H1 (cell line): ENCODE measurements at regions not wholly inside any gene's neighbourhood (a gene's known extent, or its start where the extent isn't known, plus 50 kb on each side); places are given as distances from the start of the nearest gene placed in this dataset.

Experiments
- CTCF ChIA-PET: fragments of 300-600 bp; sonication (Branson Sonifier 250); formaldehyde crosslinking; loops from one replicate; lab custom pipeline; 2021; ENCODE audit not compliant: partially characterized antibody; lab: Charles Lee
- POLR2A ChIA-PET: fragments of 300-600 bp; sonication (Branson Sonifier 250); formaldehyde crosslinking; loops from one replicate; lab custom pipeline; 2021; ENCODE audit warnings: inconsistent platforms; ENCODE audit not compliant: partially characterized antibody; lab: Charles Lee
- DNase-seq, 2 experiments: peaks; one replicate each; pipeline versions ENCODE4 v3.0.0 to v3.0.0-alpha.2; 2010 to 2022; ENCODE audit warnings: low spot score in 2 of 2, low read depth in 1 of 2, mixed read lengths in 1 of 2
- FAIRE-seq: peaks from 2 replicates; lab custom pipeline; 2011; peaks lifted over from hg19 to GRCh38; lab: Jason Lieb, UNC
- H2AFZ ChIP-seq: 2 replicates; pipeline ENCODE4 v1.8.1; 2012; ENCODE audit warnings: low read length, inconsistent platforms
- H2AK5ac ChIP-seq: 2 replicates; pipeline ENCODE4 v1.6.1; 2013; ENCODE audit warnings: low read depth, low read length
- H2BK120ac ChIP-seq: replicated peaks from 2 replicates; pipeline ENCODE3; 2013; ENCODE audit warnings: low read depth, low read length, inconsistent platforms
- H2BK12ac ChIP-seq: 2 replicates; pipeline ENCODE4 v1.6.1; 2013; ENCODE audit warnings: low read depth, low read length
- H2BK15ac ChIP-seq: 2 replicates; pipeline ENCODE4 v1.6.1; 2013; ENCODE audit warnings: low read length
- H2BK20ac ChIP-seq: 2 replicates; pipeline ENCODE4 v1.6.1; 2013; ENCODE audit warnings: low read length
- H2BK5ac ChIP-seq: 2 replicates; pipeline ENCODE4 v1.6.1; 2013; ENCODE audit warnings: low read depth, low read length
- H3K14ac ChIP-seq: 2 replicates; pipeline ENCODE4 v1.6.1; 2013; ENCODE audit warnings: inconsistent platforms; ENCODE audit not compliant: insufficient read length
- H3K18ac ChIP-seq: 2 replicates; pipeline ENCODE4 v1.6.1; 2013; ENCODE audit warnings: low read length; ENCODE audit errors: extremely low read depth
- H3K23ac ChIP-seq: 2 replicates; pipeline ENCODE4 v1.6.1; 2013; ENCODE audit warnings: inconsistent platforms; ENCODE audit not compliant: insufficient read length
- H3K23me2 ChIP-seq: 2 replicates; pipeline ENCODE4 v1.6.1; 2013; ENCODE audit warnings: low read depth, low read length
- H3K27ac ChIP-seq: 2 replicates; pipeline ENCODE4 v1.6.1; 2011; ENCODE audit warnings: low read depth, low read length, inconsistent platforms
- H3K27me3 ChIP-seq, 4 experiments: replicated peaks in 1 of 4; 1 replicate in 1 of 4; 2 replicates in 3 of 4; pipeline versions ENCODE4 v1.6.1 to v1.8.1; 2011 to 2013; ENCODE audit warnings: low read length in 3 of 4, mild to moderate bottlenecking in 3 of 4, inconsistent platforms in 2 of 4, mixed read lengths in 2 of 4, moderate library complexity in 1 of 4; ENCODE audit not compliant: control insufficient read depth in 3 of 4, insufficient read depth in 3 of 4; ENCODE audit errors: extremely low read depth in 1 of 4
- H3K36me3 ChIP-seq, 4 experiments: 2 replicates each; pipeline versions ENCODE4 v1.6.1 to v1.8.1; 2011 to 2013; ENCODE audit warnings: mild to moderate bottlenecking in 4 of 4, low read length in 3 of 4, moderate library complexity in 2 of 4, control low read depth in 1 of 4, inconsistent platforms in 1 of 4; ENCODE audit not compliant: insufficient read depth in 4 of 4, control insufficient read depth in 2 of 4
- H3K4ac ChIP-seq: replicated peaks from 2 replicates; pipeline ENCODE3; 2013; ENCODE audit warnings: low read length, low read depth, mixed read lengths, inconsistent platforms; ENCODE audit not compliant: insufficient read length
- H3K4me1 ChIP-seq, 4 experiments: replicated peaks in 1 of 4; 1 replicate in 1 of 4; 2 replicates in 3 of 4; pipeline versions ENCODE4 v1.6.1 to v1.8.1; 2011 to 2013; ENCODE audit warnings: low read length in 3 of 4, inconsistent platforms in 2 of 4, mixed read lengths in 1 of 4; ENCODE audit not compliant: insufficient read depth in 4 of 4, control insufficient read depth in 3 of 4
- H3K4me2 ChIP-seq, 2 experiments: 2 replicates each; pipeline versions ENCODE4 v1.6.1 to v1.8.1; 2011 to 2013; ENCODE audit warnings: low read depth in 2 of 2, low read length in 2 of 2, control low read depth in 1 of 2, inconsistent platforms in 1 of 2, mild to moderate bottlenecking in 1 of 2; ENCODE audit not compliant: insufficient read depth in 1 of 2
- H3K4me3 ChIP-seq, 4 experiments: fragments of 200-600, 300-600 bp in 1 of 4; sonication (generic), shearing (Covaris generic), sonication (Bioruptor Twin) in 1 of 4; 2 replicates each; pipeline versions ENCODE4 v1.5.1 to v1.8.1; 2011 to 2016; ENCODE audit warnings: low read length in 4 of 4, low read depth in 3 of 4, control low read depth in 2 of 4, inconsistent platforms in 2 of 4, mild to moderate bottlenecking in 2 of 4, mixed read lengths in 1 of 4, moderate library complexity in 1 of 4; ENCODE audit not compliant: insufficient read depth in 2 of 4; ENCODE audit errors: extremely low read depth in 1 of 4
- H3K56ac ChIP-seq: replicated peaks from 2 replicates; pipeline ENCODE3; 2013; ENCODE audit warnings: low read depth, mild to moderate bottlenecking, mixed read lengths, low read length, inconsistent platforms; ENCODE audit not compliant: insufficient read length
- H3K79me1 ChIP-seq: 2 replicates; pipeline ENCODE4 v1.6.1; 2013; ENCODE audit warnings: low read depth, low read length, control low read depth
- H3K79me2 ChIP-seq, 2 experiments: 2 replicates each; pipeline versions ENCODE4 v1.6.1 to v1.8.1; 2012 to 2013; ENCODE audit warnings: low read length in 2 of 2, mild to moderate bottlenecking in 2 of 2, inconsistent platforms in 1 of 2; ENCODE audit not compliant: insufficient read depth in 2 of 2, control insufficient read depth in 1 of 2
- H3K9ac ChIP-seq, 4 experiments: replicated peaks in 1 of 4; 1 replicate in 1 of 4; 2 replicates in 3 of 4; pipeline versions ENCODE4 v1.6.1 to v1.8.1; 2011 to 2013; ENCODE audit warnings: low read depth in 3 of 4, low read length in 3 of 4, control low read depth in 2 of 4, mild to moderate bottlenecking in 2 of 4, moderate library complexity in 2 of 4, inconsistent platforms in 1 of 4; ENCODE audit errors: extremely low read depth in 1 of 4
- H3K9me3 ChIP-seq, 2 experiments: 2 replicates each; pipeline versions ENCODE4 v1.6.1 to v1.8.1; 2012 to 2013; ENCODE audit warnings: mild to moderate bottlenecking in 2 of 2, moderate library complexity in 2 of 2, control low read depth in 1 of 2, inconsistent platforms in 1 of 2, low read depth in 1 of 2, low read length in 1 of 2, mixed read lengths in 1 of 2; ENCODE audit not compliant: insufficient read depth in 2 of 2
- H4K20me1 ChIP-seq, 2 experiments: replicated peaks in 1 of 2; 2 replicates each; pipeline versions ENCODE3 to v1.8.1; 2011 to 2013; ENCODE audit warnings: inconsistent platforms in 2 of 2, low read length in 2 of 2, mild to moderate bottlenecking in 1 of 2; ENCODE audit not compliant: insufficient read depth in 2 of 2, control insufficient read depth in 1 of 2
- H4K5ac ChIP-seq: 2 replicates; pipeline ENCODE4 v1.6.1; 2013; ENCODE audit warnings: low read length, low read depth, mixed read lengths, inconsistent platforms; ENCODE audit not compliant: insufficient read length
- H4K8ac ChIP-seq: 2 replicates; pipeline ENCODE4 v1.8.0; 2013; ENCODE audit warnings: mild to moderate bottlenecking, moderate library complexity, low read length, inconsistent platforms; ENCODE audit not compliant: insufficient read depth; ENCODE audit errors: extremely low read depth
- H4K91ac ChIP-seq: replicated peaks from 2 replicates; pipeline ENCODE3; 2013; ENCODE audit warnings: low read length, mixed read lengths, inconsistent platforms; ENCODE audit not compliant: insufficient read length
- CEBPB ChIP-seq: IDR thresholded peaks from 2 replicates; pipeline ENCODE4 v1.6.1; 2012; ENCODE audit warnings: low read depth, low read length
- EGR1 ChIP-seq: IDR thresholded peaks from 2 replicates; pipeline ENCODE4 v1.6.1; 2011; ENCODE audit warnings: low read depth, low read length, borderline replicate concordance
- HDAC6 ChIP-seq: IDR thresholded peaks from one replicate; pipeline ENCODE4 v1.7.1; 2012; ENCODE audit warnings: low read depth, mild to moderate bottlenecking, inconsistent platforms, low read length, moderate library complexity
- MAFK ChIP-seq: IDR thresholded peaks from 2 replicates; pipeline ENCODE4 v1.6.1; 2012; ENCODE audit warnings: low read depth, mild to moderate bottlenecking, improper control_type of control experiment, low read length
- PHF8 ChIP-seq: fragments of 200-600 bp; sonication (generic); conservative IDR thresholded peaks from 2 replicates; pipeline ENCODE4 v1.7.1; 2012; ENCODE audit warnings: low read depth, mild to moderate bottlenecking, inconsistent platforms, low read length, moderate library complexity
- POLR2A ChIP-seq, 2 experiments: IDR thresholded peaks; 1 replicate in 1 of 2; 2 replicates in 1 of 2; pipeline ENCODE4 v1.6.1; 2011; ENCODE audit warnings: low read depth in 2 of 2, low read length in 2 of 2, mild to moderate bottlenecking in 2 of 2; ENCODE audit errors: control extremely low read depth in 1 of 2
- RFX5 ChIP-seq: IDR thresholded peaks from 2 replicates; pipeline ENCODE4 v1.6.1; 2011; ENCODE audit warnings: low read depth, low read length, improper control_type of control experiment, borderline replicate concordance
- SIN3A ChIP-seq, 2 experiments: IDR thresholded peaks in 1 of 2; conservative IDR thresholded peaks in 1 of 2; 2 replicates each; pipeline ENCODE4 v1.6.1; 2011 to 2012; ENCODE audit warnings: low read length in 2 of 2, improper control_type of control experiment in 1 of 2, low read depth in 1 of 2, mild to moderate bottlenecking in 1 of 2
- TAF7 ChIP-seq: optimal IDR thresholded peaks from 2 replicates; pipeline ENCODE3; 2011; ENCODE audit warnings: low read depth, mild to moderate bottlenecking, inconsistent platforms, low read length, moderate library complexity, borderline replicate concordance
- WGBS, 2 experiments: shearing (Covaris generic) in 1 of 2; methylation state at CpG; one replicate each; pipeline versions ENCODE4 v1.1.6 to v1.1.7; 2013 to 2015; ENCODE audit warnings: low lambda C conversion rate in 2 of 2, mixed read lengths in 2 of 2, inconsistent platforms in 1 of 2, low coverage in 1 of 2, missing lambda C conversion rate in 1 of 2; ENCODE audit not compliant: insufficient replicate concordance in 2 of 2, insufficient coverage in 1 of 2, insufficient read length in 1 of 2; ENCODE audit errors: extremely low coverage in 1 of 2, missing lambda C conversion rate in 1 of 2; 5-methylcytosine and 5-hydroxymethylcytosine counted together
- TF ChIP-seq, protein P1 (sequence below): IDR thresholded peaks from 2 replicates; pipeline ENCODE4 v1.6.1; 2012; ENCODE audit warnings: low read length, inconsistent platforms
- TF ChIP-seq, protein P2 (sequence below): IDR thresholded peaks from 2 replicates; pipeline ENCODE4 v1.6.1; 2011; ENCODE audit warnings: low read depth, mild to moderate bottlenecking, low read length; ENCODE audit not compliant: insufficient read depth

DNA sequence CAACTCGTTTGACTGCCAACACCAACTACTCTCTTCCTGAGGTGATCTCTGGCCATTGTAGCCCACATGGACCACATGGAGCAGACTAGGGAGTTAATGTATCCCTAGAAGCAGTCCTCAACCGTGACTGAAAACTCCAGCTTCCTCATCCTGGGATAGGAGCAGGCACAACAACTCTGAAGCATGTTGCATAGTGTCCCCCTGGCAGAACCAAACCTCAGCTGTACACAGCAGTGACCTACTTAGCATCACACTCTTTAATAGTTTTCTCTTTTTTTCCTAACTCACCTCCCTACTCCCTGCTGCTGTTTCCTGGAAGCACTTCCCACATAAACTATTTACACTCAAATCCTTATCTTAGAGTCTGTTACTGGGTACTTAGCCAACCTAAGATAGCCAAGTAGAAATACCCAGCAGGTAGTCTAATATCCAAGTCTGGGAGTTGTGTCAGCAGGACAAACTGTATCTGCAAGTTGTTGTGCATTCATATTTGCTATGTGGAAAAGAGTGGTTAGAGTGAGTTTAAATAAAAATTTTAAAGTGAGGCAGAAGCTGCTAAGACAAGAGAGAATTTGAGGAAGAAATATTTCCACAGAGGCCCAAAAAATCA, 228.8 kb downstream of the LTN1 start:
- H3K27me3 ChIP-seq, result no peaks in the 10 kb centered on the region
- H3K36me3 ChIP-seq, result no peaks in the 10 kb centered on the region
- no peaks in the 10 kb centered on the region for H4K20me1 ChIP-seq
- no peak for FAIRE-seq
- ChIA-PET CTCF (interaction anchor here (1.4 kb wide), 1 partner anchor 18 kb away, joined by 9 read pairs; no protein-coding TSS in a partner anchor), POLR2A (no interaction called here)
- H2BK5ac ChIP-seq, result no peak overlapping the region
- H3K23me2 ChIP-seq, result no peaks in the 10 kb centered on the region
- H3K4me1 ChIP-seq, result no peaks in the 10 kb centered on the region
- TF ChIP-seq EGR1 (no peak), HDAC6 (no peak), RFX5 (no peak), SIN3A (conservative IDR thresholded peaks at IDR 0.05 in 1 of 2, IDR thresholded peaks at IDR 0.05 in 1 of 2; ENCODE audit: low read depth in 1 of 2, low read length in 2 of 2) (no peak), PHF8 (no peak), POLR2A (IDR thresholded peaks at IDR 0.05; ENCODE audit: control extremely low read depth in 1 of 2, low read depth in 2 of 2, low read length in 2 of 2) (no peak), CEBPB (no peak), MAFK (no peak), TAF7 (no peak)
- TF ChIP-seq, protein P1, sequence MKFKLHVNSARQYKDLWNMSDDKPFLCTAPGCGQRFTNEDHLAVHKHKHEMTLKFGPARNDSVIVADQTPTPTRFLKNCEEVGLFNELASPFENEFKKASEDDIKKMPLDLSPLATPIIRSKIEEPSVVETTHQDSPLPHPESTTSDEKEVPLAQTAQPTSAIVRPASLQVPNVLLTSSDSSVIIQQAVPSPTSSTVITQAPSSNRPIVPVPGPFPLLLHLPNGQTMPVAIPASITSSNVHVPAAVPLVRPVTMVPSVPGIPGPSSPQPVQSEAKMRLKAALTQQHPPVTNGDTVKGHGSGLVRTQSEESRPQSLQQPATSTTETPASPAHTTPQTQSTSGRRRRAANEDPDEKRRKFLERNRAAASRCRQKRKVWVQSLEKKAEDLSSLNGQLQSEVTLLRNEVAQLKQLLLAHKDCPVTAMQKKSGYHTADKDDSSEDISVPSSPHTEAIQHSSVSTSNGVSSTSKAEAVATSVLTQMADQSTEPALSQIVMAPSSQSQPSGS, result no peak
- TF ChIP-seq, protein P2, sequence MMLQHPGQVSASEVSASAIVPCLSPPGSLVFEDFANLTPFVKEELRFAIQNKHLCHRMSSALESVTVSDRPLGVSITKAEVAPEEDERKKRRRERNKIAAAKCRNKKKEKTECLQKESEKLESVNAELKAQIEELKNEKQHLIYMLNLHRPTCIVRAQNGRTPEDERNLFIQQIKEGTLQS, result no peak
- no peak overlapping the region for H4K91ac ChIP-seq
- no peak overlapping the region for H2BK120ac ChIP-seq
- H4K5ac ChIP-seq, result no peak overlapping the region
- H2AK5ac ChIP-seq, result no peak overlapping the region
- H3K4me2 ChIP-seq, result no peak overlapping the region
- no peak overlapping the region for H4K8ac ChIP-seq
- H3K4me3 ChIP-seq, result no peak overlapping the region
- no peaks in the 10 kb centered on the region for H3K79me1 ChIP-seq
- H3K23ac ChIP-seq, result no peak overlapping the region
- H3K9me3 ChIP-seq, result 0 out of 4 replicates have a peak, but pooled peaks cover 0 to 2% of the 10 kb centered on the region in 2 experiments
- H2AFZ ChIP-seq, result no peak overlapping the region
- WGBS, 2 experiments, result 35% methylated on average over 2 of the region's 2 CpGs; no CpG with 5 or more reads in 1 of the 2 experiments
- H3K14ac ChIP-seq, result no peak overlapping the region
- no peak for DNase-seq
- no peak overlapping the region for H3K18ac ChIP-seq
- no peak overlapping the region for H2BK12ac ChIP-seq
- H2BK20ac ChIP-seq, result no peak overlapping the region
- H2BK15ac ChIP-seq, result no peak overlapping the region
- no peak overlapping the region for H3K27ac ChIP-seq
- no peak overlapping the region for H3K9ac ChIP-seq
- H3K4ac ChIP-seq, result no peak overlapping the region
- H3K56ac ChIP-seq, result no peak overlapping the region
- no peaks in the 10 kb centered on the region for H3K79me2 ChIP-seq
